ENCODE measurements at regions not wholly inside any gene's neighbourhood (a gene's known extent, or its start where the extent isn't known, plus 50 kb on each side); places are given as distances from the start of the nearest gene placed in this dataset.

GRCh38 chr9:78954286-78954685 lies 617.5 kb upstream of the TLE4 start:
- Histone ChIP-seq H3K9ac (ENCODE audit: low read length) (no peak overlapping the region), H3K9me3 (ENCODE audit: insufficient read depth, low read depth, low read length) (no peaks in the 10 kb centered on the region), H2AFZ (ENCODE audit: low read depth, low read length) (no peak overlapping the region), H3K27ac (ENCODE audit: low read depth, low read length) (no peak overlapping the region), H3K4me2 (ENCODE audit: low read length) (no peak overlapping the region), H3K79me2 (ENCODE audit: insufficient read depth, low read length) (no peaks in the 10 kb centered on the region), H3K27me3 (ENCODE audit: insufficient read depth, low read length) (no peaks in the 10 kb centered on the region), H4K20me1 (ENCODE audit: insufficient read depth, low read length) (no peaks in the 10 kb centered on the region), H3K4me3 (ENCODE audit: insufficient read depth, low read depth, low read length) (no peak overlapping the region), H3K4me1 (ENCODE audit: insufficient read depth, low read length) (no peaks in the 10 kb centered on the region), H3K36me3 (ENCODE audit: insufficient read depth, low read length) (no peaks in the 10 kb centered on the region)
- FAIRE-seq (no peak), DNase-seq (ENCODE audit: low read depth) (peak; percentile 9)
- no peak overlapping the region for H3K27ac Mint-ChIP-seq (ENCODE audit: unreplicated experiment)
- H3K4me3 Mint-ChIP-seq (ENCODE audit: unreplicated experiment), result no peak overlapping the region
- peaks cover 1% of the 10 kb centered on the region for H3K4me1 Mint-ChIP-seq (ENCODE audit: low read depth, unreplicated experiment)
- TF ChIP-seq CTCF (IDR thresholded peaks at IDR 0.05; ENCODE audit: insufficient read depth, low read depth, low read length) (no peak), EZH2 (IDR thresholded peaks at IDR 0.05; ENCODE audit: insufficient read depth, low read length) (no peak)
- H3K36me3 Mint-ChIP-seq (ENCODE audit: low read depth, unreplicated experiment), result peaks cover 2% of the 10 kb centered on the region
- H3K9me3 Mint-ChIP-seq (ENCODE audit: unreplicated experiment), result peaks cover 3% of the 10 kb centered on the region
- H3K27me3 Mint-ChIP-seq (ENCODE audit: low read depth, unreplicated experiment), result no peaks in the 10 kb centered on the region

- no peak for FAIRE-seq
- Mint-ChIP-seq H3K36me3 (ENCODE audit: low read depth, unreplicated experiment) (no peaks in the 10 kb centered on the region), H3K4me1 (ENCODE audit: low read depth, unreplicated experiment) (peaks cover 1% of the 10 kb centered on the region)
Measured at GRCh38 chr9:78958892-78959291, 612.9 kb upstream of the TLE4 start.

More at GRCh38 chr9:78958892-78959291, 612.9 kb upstream of the TLE4 start:
- Mint-ChIP-seq H3K4me3 (ENCODE audit: unreplicated experiment) (no peak overlapping the region), H3K27me3 (ENCODE audit: low read depth, unreplicated experiment) (no peaks in the 10 kb centered on the region), H3K9me3 (ENCODE audit: unreplicated experiment) (peaks cover 11% of the 10 kb centered on the region), H3K27ac (ENCODE audit: unreplicated experiment) (no peak overlapping the region)
- no peak overlapping the region for H3K27ac ChIP-seq (ENCODE audit: low read depth, low read length)
- H3K79me2 ChIP-seq (ENCODE audit: insufficient read depth, low read length), result no peaks in the 10 kb centered on the region
- H3K4me3 ChIP-seq (ENCODE audit: insufficient read depth, low read depth, low read length), result no peak overlapping the region
- H3K9me3 ChIP-seq (ENCODE audit: insufficient read depth, low read depth, low read length), result no peaks in the 10 kb centered on the region
- no peaks in the 10 kb centered on the region for H3K36me3 ChIP-seq (ENCODE audit: insufficient read depth, low read length)
- no peaks in the 10 kb centered on the region for H3K27me3 ChIP-seq (ENCODE audit: insufficient read depth, low read length)
- H3K9ac ChIP-seq (ENCODE audit: low read length), result no peak overlapping the region
- no peaks in the 10 kb centered on the region for H3K4me1 ChIP-seq (ENCODE audit: insufficient read depth, low read length)
- no peak overlapping the region for H3K4me2 ChIP-seq (ENCODE audit: low read length)
- TF ChIP-seq CTCF (IDR thresholded peaks at IDR 0.05; ENCODE audit: insufficient read depth, low read depth, low read length) (no peak), EZH2 (IDR thresholded peaks at IDR 0.05; ENCODE audit: insufficient read depth, low read length) (no peak)
- H2AFZ ChIP-seq (ENCODE audit: low read depth, low read length), result no peak overlapping the region
- H4K20me1 ChIP-seq (ENCODE audit: insufficient read depth, low read length), result no peaks in the 10 kb centered on the region
- DNase-seq (ENCODE audit: low read depth), result no peak

Measured in astrocyte (in vitro differentiated cells and primary cell).